ENCODE measurements at regions not wholly inside any gene's neighbourhood (a gene's known extent, or its start where the extent isn't known, plus 50 kb on each side); places are given as distances from the start of the nearest gene placed in this dataset.

DNA sequence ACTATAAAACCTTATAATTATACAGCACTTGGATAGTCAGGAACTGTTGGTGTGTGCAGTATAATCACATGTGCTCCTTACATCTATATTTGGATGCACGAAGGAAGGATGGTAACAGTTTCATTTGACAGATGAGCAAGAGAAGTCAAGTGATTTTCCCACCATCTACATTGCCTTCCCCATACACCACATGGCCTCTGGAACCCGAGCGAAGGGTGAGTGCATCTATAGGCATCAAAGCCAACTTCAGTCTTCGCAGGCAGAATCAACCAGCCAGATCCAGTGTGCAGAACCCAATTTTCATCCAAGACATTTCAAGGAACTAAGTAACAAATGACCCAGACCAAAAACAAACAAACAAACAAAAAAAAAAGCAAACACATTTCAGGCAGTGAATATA is 85.1 kb upstream of the BLID start:
- TF ChIP-seq ZFX (IDR thresholded peaks at IDR 0.05) = no peak
- TF ChIP-seq, protein P1, sequence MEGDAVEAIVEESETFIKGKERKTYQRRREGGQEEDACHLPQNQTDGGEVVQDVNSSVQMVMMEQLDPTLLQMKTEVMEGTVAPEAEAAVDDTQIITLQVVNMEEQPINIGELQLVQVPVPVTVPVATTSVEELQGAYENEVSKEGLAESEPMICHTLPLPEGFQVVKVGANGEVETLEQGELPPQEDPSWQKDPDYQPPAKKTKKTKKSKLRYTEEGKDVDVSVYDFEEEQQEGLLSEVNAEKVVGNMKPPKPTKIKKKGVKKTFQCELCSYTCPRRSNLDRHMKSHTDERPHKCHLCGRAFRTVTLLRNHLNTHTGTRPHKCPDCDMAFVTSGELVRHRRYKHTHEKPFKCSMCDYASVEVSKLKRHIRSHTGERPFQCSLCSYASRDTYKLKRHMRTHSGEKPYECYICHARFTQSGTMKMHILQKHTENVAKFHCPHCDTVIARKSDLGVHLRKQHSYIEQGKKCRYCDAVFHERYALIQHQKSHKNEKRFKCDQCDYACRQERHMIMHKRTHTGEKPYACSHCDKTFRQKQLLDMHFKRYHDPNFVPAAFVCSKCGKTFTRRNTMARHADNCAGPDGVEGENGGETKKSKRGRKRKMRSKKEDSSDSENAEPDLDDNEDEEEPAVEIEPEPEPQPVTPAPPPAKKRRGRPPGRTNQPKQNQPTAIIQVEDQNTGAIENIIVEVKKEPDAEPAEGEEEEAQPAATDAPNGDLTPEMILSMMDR (conservative IDR thresholded peaks at IDR 0.05) = no peak

Measured in C4-2B (cell line).